Fibroblast of lung (primary cell): ENCODE measurements at regions not wholly inside any gene's neighbourhood (a gene's known extent, or its start where the extent isn't known, plus 50 kb on each side); places are given as distances from the start of the nearest gene placed in this dataset.
"Not testable (repeated sequence)": the region's sequence is repeated elsewhere in the genome, so short reads cannot be mapped to it uniquely, and the experiment has no call there.

ENCODE experiments used
- DNase-seq, 2 donors: peaks; one replicate each; pipeline versions ENCODE4 v3.0.0 to v3.0.0-alpha.2; 2010; ENCODE audit warnings: low read depth in 2 of 2
- H2AFZ ChIP-seq: 2 replicates; pipeline ENCODE4 v1.5.1; 2012; ENCODE audit warnings: low read length, control low read depth, inconsistent platforms
- H3K27ac ChIP-seq: 2 replicates; pipeline ENCODE4 v1.5.1; 2011; ENCODE audit warnings: low read length, control low read depth; ENCODE audit not compliant: insufficient read depth
- H3K27me3 ChIP-seq: 2 replicates; pipeline ENCODE4 v1.5.1; 2011; ENCODE audit warnings: mild to moderate bottlenecking, low read length; ENCODE audit not compliant: control insufficient read depth, insufficient read depth
- H3K36me3 ChIP-seq: 2 replicates; pipeline ENCODE4 v1.5.1; 2011; ENCODE audit warnings: low read length; ENCODE audit not compliant: control insufficient read depth, insufficient read depth
- H3K4me1 ChIP-seq: 2 replicates; pipeline ENCODE4 v1.5.1; 2011; ENCODE audit warnings: low read length; ENCODE audit not compliant: control insufficient read depth, insufficient read depth; ENCODE audit errors: extremely low read depth
- H3K4me2 ChIP-seq: 2 replicates; pipeline ENCODE4 v1.5.1; 2011; ENCODE audit warnings: low read length, control low read depth; ENCODE audit not compliant: insufficient read depth; ENCODE audit errors: extremely low read depth
- H3K4me3 ChIP-seq, 4 experiments: fragments of 200-600 bp in 1 of 4; sonication (generic) in 1 of 4; replicated peaks in 1 of 4; 2 replicates each; pipeline ENCODE4 v1.5.1; 2011 to 2016; ENCODE audit warnings: low read length in 4 of 4, low read depth in 3 of 4, mild to moderate bottlenecking in 3 of 4, control low read depth in 2 of 4, inconsistent platforms in 1 of 4, mixed read lengths in 1 of 4; ENCODE audit not compliant: insufficient read depth in 1 of 4; ENCODE audit errors: control extremely low read depth in 1 of 4
- H3K79me2 ChIP-seq: 2 replicates; pipeline ENCODE4 v1.5.1; 2012; ENCODE audit warnings: mild to moderate bottlenecking, low read length, inconsistent platforms; ENCODE audit not compliant: control insufficient read depth, insufficient read depth
- H3K9ac ChIP-seq: 2 replicates; pipeline ENCODE4 v1.5.1; 2011; ENCODE audit warnings: mild to moderate bottlenecking, low read length, control low read depth; ENCODE audit not compliant: insufficient read depth
- H3K9me3 ChIP-seq: 2 replicates; pipeline ENCODE4 v1.5.1; 2012; ENCODE audit warnings: low read depth, low read length; ENCODE audit not compliant: control insufficient read depth, insufficient read depth
- H4K20me1 ChIP-seq: 2 replicates; pipeline ENCODE4 v1.5.1; 2011; ENCODE audit warnings: low read length; ENCODE audit not compliant: control insufficient read depth, insufficient read depth; ENCODE audit errors: extremely low read depth
- EZH2 ChIP-seq: IDR thresholded peaks from 2 replicates; pipeline ENCODE4 v1.5.1; 2012; ENCODE audit warnings: low read length, control low read depth, mild to moderate bottlenecking; ENCODE audit errors: missing control alignments
- TF ChIP-seq, protein P1 (sequence below), 2 donors: IDR thresholded peaks in 1 of 2; conservative IDR thresholded peaks in 1 of 2; 1 replicate in 1 of 2; 2 replicates in 1 of 2; pipeline ENCODE4 v1.5.1; 2011 to 2012; ENCODE audit warnings: low read length in 2 of 2, control low read depth in 1 of 2, inconsistent platforms in 1 of 2, low read depth in 1 of 2, mild to moderate bottlenecking in 1 of 2

DNA sequence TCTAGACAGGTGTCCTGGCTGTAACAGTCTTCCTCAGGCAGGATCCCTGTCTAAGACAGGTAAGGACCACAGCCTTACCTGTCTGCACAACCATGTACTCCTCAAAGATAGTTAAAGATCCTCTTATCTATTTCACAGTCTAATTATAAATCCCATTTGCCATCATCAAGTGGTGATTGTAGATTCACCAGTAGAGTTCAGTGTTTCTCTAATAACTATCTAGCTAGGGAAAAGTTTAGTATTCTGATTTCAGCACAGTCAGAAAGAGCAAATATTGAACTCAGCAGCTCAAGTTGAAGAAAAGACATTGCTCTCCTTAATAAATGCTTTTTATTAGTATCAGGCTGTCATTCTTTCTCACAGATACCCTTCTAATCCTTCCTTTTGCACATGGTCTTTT is 1305.5 kb upstream of the NXPH2 start:
- DNase-seq = peak in 1 of 2 donors; percentile 54
- Histone ChIP-seq H3K9ac (no peak overlapping the region), H3K4me3 (no peak overlapping the region), H3K4me1 (no peaks in the 10 kb centered on the region), H3K79me2 (no peaks in the 10 kb centered on the region), H3K36me3 (no peaks in the 10 kb centered on the region), H3K4me2 (no peak overlapping the region), H4K20me1 (no peaks in the 10 kb centered on the region), H3K9me3 (no peaks in the 10 kb centered on the region), H3K27me3 (no peaks in the 10 kb centered on the region), H3K27ac (no peak overlapping the region), H2AFZ (no peak overlapping the region)
- TF ChIP-seq EZH2 = no peak
- TF ChIP-seq, protein P1, sequence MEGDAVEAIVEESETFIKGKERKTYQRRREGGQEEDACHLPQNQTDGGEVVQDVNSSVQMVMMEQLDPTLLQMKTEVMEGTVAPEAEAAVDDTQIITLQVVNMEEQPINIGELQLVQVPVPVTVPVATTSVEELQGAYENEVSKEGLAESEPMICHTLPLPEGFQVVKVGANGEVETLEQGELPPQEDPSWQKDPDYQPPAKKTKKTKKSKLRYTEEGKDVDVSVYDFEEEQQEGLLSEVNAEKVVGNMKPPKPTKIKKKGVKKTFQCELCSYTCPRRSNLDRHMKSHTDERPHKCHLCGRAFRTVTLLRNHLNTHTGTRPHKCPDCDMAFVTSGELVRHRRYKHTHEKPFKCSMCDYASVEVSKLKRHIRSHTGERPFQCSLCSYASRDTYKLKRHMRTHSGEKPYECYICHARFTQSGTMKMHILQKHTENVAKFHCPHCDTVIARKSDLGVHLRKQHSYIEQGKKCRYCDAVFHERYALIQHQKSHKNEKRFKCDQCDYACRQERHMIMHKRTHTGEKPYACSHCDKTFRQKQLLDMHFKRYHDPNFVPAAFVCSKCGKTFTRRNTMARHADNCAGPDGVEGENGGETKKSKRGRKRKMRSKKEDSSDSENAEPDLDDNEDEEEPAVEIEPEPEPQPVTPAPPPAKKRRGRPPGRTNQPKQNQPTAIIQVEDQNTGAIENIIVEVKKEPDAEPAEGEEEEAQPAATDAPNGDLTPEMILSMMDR (conservative IDR thresholded peaks at IDR 0.05 in 1 of 2, IDR thresholded peaks at IDR 0.05 in 1 of 2; ENCODE audit: low read depth in 1 of 2, low read length in 2 of 2) = peak in 1 of 2 donors; percentile 34

DNA sequence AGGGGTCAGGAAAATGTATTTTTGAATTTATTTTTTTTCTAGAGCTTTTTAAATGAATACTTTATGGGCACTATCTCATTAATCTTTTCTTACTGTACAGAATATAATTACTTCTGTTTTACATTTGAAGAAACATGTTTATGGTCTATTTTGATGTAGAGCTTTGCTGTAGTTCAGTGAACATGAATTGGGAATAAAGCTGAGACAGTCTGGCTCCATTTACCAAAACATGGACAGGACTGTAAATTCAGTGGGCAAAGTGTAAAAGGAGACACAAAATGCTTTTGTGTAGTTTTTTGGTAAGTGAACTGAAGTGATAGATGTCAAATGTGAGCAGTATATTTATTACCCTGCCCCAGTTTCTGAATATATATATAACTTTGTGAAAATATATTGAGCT is 1298.8 kb upstream of the NXPH2 start:
- no peaks in the 10 kb centered on the region for H3K36me3 ChIP-seq
- H3K27ac ChIP-seq = no peak overlapping the region
- H3K4me2 ChIP-seq = no peak overlapping the region
- H3K4me3 ChIP-seq = no peak overlapping the region
- H3K4me1 ChIP-seq = no peaks in the 10 kb centered on the region
- no peaks in the 10 kb centered on the region for H3K27me3 ChIP-seq
- no peaks in the 10 kb centered on the region for H3K79me2 ChIP-seq
- no peak overlapping the region for H3K9ac ChIP-seq
- H4K20me1 ChIP-seq = no peaks in the 10 kb centered on the region
- H2AFZ ChIP-seq = no peak overlapping the region
- H3K9me3 ChIP-seq = no peaks in the 10 kb centered on the region
- DNase-seq = no peak
- TF ChIP-seq, protein P1 (conservative IDR thresholded peaks at IDR 0.05 in 1 of 2, IDR thresholded peaks at IDR 0.05 in 1 of 2; ENCODE audit: low read depth in 1 of 2, low read length in 2 of 2) = no peak
- TF ChIP-seq EZH2 = no peak

DNA sequence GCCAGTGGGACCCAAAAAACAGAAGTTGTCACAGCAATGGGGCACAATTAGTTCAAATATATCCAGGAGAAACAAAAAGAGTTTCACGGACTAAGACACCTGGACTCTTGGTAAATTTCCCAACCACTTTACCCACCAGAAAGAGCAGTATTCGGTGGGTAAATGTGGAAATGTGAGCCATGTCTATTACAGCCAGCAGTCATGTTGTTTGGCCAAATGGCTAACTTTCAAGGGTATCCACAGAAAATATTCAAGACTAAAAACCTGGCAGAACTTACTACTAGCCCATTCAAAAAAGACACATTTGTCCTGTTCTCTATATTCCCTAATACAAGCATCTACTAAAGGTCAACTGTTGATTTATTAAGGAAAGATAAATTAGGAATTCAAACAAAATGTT is 1296.0 kb upstream of the NXPH2 start:
- Histone ChIP-seq H3K4me2 (no peak overlapping the region), H3K9me3 (no peaks in the 10 kb centered on the region), H3K27me3 (no peaks in the 10 kb centered on the region), H3K36me3 (no peaks in the 10 kb centered on the region), H3K4me3 (no peak overlapping the region), H2AFZ (no peak overlapping the region), H4K20me1 (no peaks in the 10 kb centered on the region), H3K79me2 (no peaks in the 10 kb centered on the region), H3K4me1 (no peaks in the 10 kb centered on the region), H3K27ac (no peak overlapping the region), H3K9ac (no peak overlapping the region)
- TF ChIP-seq, protein P1 (conservative IDR thresholded peaks at IDR 0.05 in 1 of 2, IDR thresholded peaks at IDR 0.05 in 1 of 2; ENCODE audit: low read depth in 1 of 2, low read length in 2 of 2) = no peak
- TF ChIP-seq EZH2 = no peak
- DNase-seq = no peak

DNA sequence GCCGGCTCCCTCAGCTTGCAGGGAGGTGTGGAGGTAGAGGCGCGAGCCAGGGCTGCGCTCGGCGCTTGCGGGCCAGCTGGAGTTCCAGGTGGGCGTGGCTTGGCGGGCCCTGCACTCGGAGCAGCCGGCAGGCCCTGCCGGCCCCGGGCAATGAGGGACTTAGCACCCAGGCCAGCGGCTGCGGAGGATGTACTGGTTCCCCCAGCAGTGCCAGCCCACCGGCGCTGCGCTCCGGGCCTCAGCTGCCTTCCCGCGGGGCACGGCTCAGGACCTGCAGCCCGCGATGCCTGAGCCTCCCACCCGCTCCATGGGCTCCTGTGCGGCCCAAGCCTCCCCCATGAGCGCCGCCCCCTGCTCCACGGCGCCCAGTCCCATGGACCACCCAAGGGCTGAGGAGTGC is 1293.6 kb upstream of the NXPH2 start:
- not testable (repeated sequence) for H3K36me3 ChIP-seq, H3K9ac ChIP-seq, H3K27me3 ChIP-seq, H3K27ac ChIP-seq, H3K4me1 ChIP-seq, H2AFZ ChIP-seq, H3K4me2 ChIP-seq, H3K79me2 ChIP-seq, H3K4me3 ChIP-seq, H4K20me1 ChIP-seq, H3K9me3 ChIP-seq, DNase-seq
